Pancreas (tissue), 10 donors: ENCODE measurements at regions not wholly inside any gene's neighbourhood (a gene's known extent, or its start where the extent isn't known, plus 50 kb on each side); places are given as distances from the start of the nearest gene placed in this dataset.

Experiments
- ATAC-seq, 4 donors: fragments of 200-7000 bp; cut with Tn5 transposase; one replicate each; pipeline versions ENCODE4 v1.8.0 to v1.9.1; 2020; ENCODE audit warnings: mild to moderate bottlenecking in 4 of 4, moderate library complexity in 4 of 4
- DNase-seq, 6 donors: peaks; one replicate each; pipeline ENCODE4 v3.0.0-alpha.2; 2020
- FAIRE-seq: peaks from 2 replicates; lab custom pipeline; 2012; peaks lifted over from hg19 to GRCh38; lab: Jason Lieb, UNC
- H3K27ac ChIP-seq, 4 donors: fragments of 200-600 bp; sonication (generic); 1 replicate in 3 of 4; 2 replicates in 1 of 4; pipeline versions ENCODE4 v1.5.0 to v1.8.0; 2020
- H3K27me3 ChIP-seq, 4 donors: fragments of 200-600 bp; one replicate each; pipeline ENCODE4 v1.8.0; 2021
- H3K36me3 ChIP-seq, 3 donors: fragments of 200-600 bp; sonication (generic) in 1 of 3; one replicate each; pipeline versions ENCODE4 v1.5.0 to v1.8.0; 2020 to 2021
- H3K4me1 ChIP-seq, 3 donors: fragments of 200-600 bp; one replicate each; pipeline ENCODE4 v1.8.0; 2021
- H3K4me3 ChIP-seq, 4 donors: fragments of 200-600 bp; sonication (generic) in 2 of 4; one replicate each; pipeline versions ENCODE4 v1.5.0 to v1.8.0; 2020 to 2021
- H3K9me3 ChIP-seq, 4 donors: fragments of 200-600 bp; one replicate each; pipeline ENCODE4 v1.8.0; 2021
- CTCF ChIP-seq, 4 donors: fragments of 200-600 bp; sonication (generic) in 3 of 4; IDR thresholded peaks; one replicate each; pipeline versions ENCODE4 v1.5.0 to v1.8.0; 2021; ENCODE audit warnings: antibody characterized with exemption in 4 of 4
- WGBS, 2 donors: extraction: QIAGEN DNeasy Blood & Tissue Kit; methylation state at CpG; one replicate each; pipeline ENCODE4 v1.1.7; 2013; 5-methylcytosine and 5-hydroxymethylcytosine counted together
- intact Hi-C, 3 donors: fragments of 100-400 bp; cut with DNase I; formaldehyde crosslinking; loops; one replicate each; pipeline versions ENCODE4 v1.11.1 to v1.14.2; 2022
- donor health status: healthy with polysubstance abuse.
- donor health status: DM: no; HTN: no; CAD: no; lungs with moderate emphysema.
- donor health status: DM: no; HTN: no; CAD: no.
- donor health status: control.
- donor health status: control.
- donor health status: Bipolar disorder and iron deficiency.
- donor health status: DM: yes; HTN: yes; CAD: no.
- donor health status: DM: no; HTN: no; CAD: no.
- donor health status: DM: no; HTN: no; CAD: no.
- donor health status: DM: yes; HTN: yes; CAD: no.

- Histone ChIP-seq H3K27ac (no peak overlapping the region), H3K36me3 (no peaks in the 10 kb centered on the region), H3K4me1 (no peaks in the 10 kb centered on the region), H3K27me3 (no peaks in the 10 kb centered on the region), H3K9me3 (no peaks in the 10 kb centered on the region), H3K4me3 (no peak overlapping the region)
- no peak for ATAC-seq
- intact Hi-C loops = no loop called here
- 64 to 69% methylated on average over 7 of the region's 7 CpGs for WGBS, 2 donors
- no peak for DNase-seq
- TF ChIP-seq CTCF (IDR thresholded peaks at IDR 0.05) = no peak
- FAIRE-seq = no peak
Measured at GRCh38 chr6:168864541-168865460, 388.8 kb downstream of the THBS2 start.

- intact Hi-C loops = no loop called here
- Histone ChIP-seq H3K4me3 (no peak overlapping the region), H3K36me3 (no peaks in the 10 kb centered on the region), H3K4me1 (no peaks in the 10 kb centered on the region), H3K27ac (no peak overlapping the region), H3K27me3 (no peaks in the 10 kb centered on the region), H3K9me3 (no peaks in the 10 kb centered on the region)
- DNase-seq = no peak
- no peak for ATAC-seq
- WGBS, 2 donors = 76 to 81% methylated on average over 4 of the region's 4 CpGs
- no peak for TF ChIP-seq CTCF (IDR thresholded peaks at IDR 0.05)
- no peak for FAIRE-seq
Measured at GRCh38 chr6:168863467-168863866, 390.2 kb downstream of the THBS2 start.

GRCh38 chr6:168862346-168862980 lies 391.2 kb downstream of the THBS2 start:
- H3K36me3 ChIP-seq = no peaks in the 10 kb centered on the region
- intact Hi-C loops = no loop called here
- FAIRE-seq (no peak), ATAC-seq (no peak), DNase-seq (no peak)
- H3K27me3 ChIP-seq = no peaks in the 10 kb centered on the region
- H3K27ac ChIP-seq = no peak overlapping the region
- H3K4me1 ChIP-seq = no peaks in the 10 kb centered on the region
- TF ChIP-seq CTCF (IDR thresholded peaks at IDR 0.05) = no peak
- no peak overlapping the region for H3K4me3 ChIP-seq
- 90 to 92% methylated on average over 10 of the region's 10 CpGs for WGBS, 2 donors
- H3K9me3 ChIP-seq = no peaks in the 10 kb centered on the region

GRCh38 chr6:168860987-168861386 lies 392.7 kb downstream of the THBS2 start:
- DNase-seq (no peak), ATAC-seq (no peak), FAIRE-seq (no peak)
- Histone ChIP-seq H3K9me3 (no peaks in the 10 kb centered on the region), H3K27ac (no peak overlapping the region), H3K4me1 (no peaks in the 10 kb centered on the region), H3K27me3 (no peaks in the 10 kb centered on the region), H3K4me3 (no peak overlapping the region), H3K36me3 (no peaks in the 10 kb centered on the region)
- TF ChIP-seq CTCF (IDR thresholded peaks at IDR 0.05) = no peak
- intact Hi-C loops = no loop called here
- 87 to 92% methylated on average over 26 of the region's 26 CpGs for WGBS, 2 donors

- ATAC-seq (no peak), FAIRE-seq (no peak), DNase-seq (no peak)
- Histone ChIP-seq H3K27me3 (no peaks in the 10 kb centered on the region), H3K36me3 (no peaks in the 10 kb centered on the region), H3K4me3 (no peak overlapping the region), H3K4me1 (no peaks in the 10 kb centered on the region), H3K27ac (no peak overlapping the region), H3K9me3 (no peaks in the 10 kb centered on the region)
- TF ChIP-seq CTCF (IDR thresholded peaks at IDR 0.05) = no peak
- 90 to 95% methylated on average over 16 of the region's 16 CpGs for WGBS, 2 donors
- intact Hi-C loops = no loop called here
Measured at GRCh38 chr6:168860341-168860740, 393.3 kb downstream of the THBS2 start.
